HL-60 (cell line): ENCODE measurements at regions not wholly inside any gene's neighbourhood (a gene's known extent, or its start where the extent isn't known, plus 50 kb on each side); places are given as distances from the start of the nearest gene placed in this dataset.

Experiments
- DNase-seq, 2 experiments: peaks; one replicate each; pipeline ENCODE4 v3.0.0-alpha.2; 2010 to 2020; ENCODE audit warnings: low read depth in 1 of 2, low spot score in 1 of 2
- H3K27ac ChIP-seq: fragments of 250-450 bp; sonication (Bioruptor Pico); replicated peaks from 2 replicates; pipeline ENCODE4 v1.5.1; 2020; ENCODE audit warnings: mild to moderate bottlenecking, moderate library complexity
- H3K27me3 ChIP-seq: fragments of 250-450 bp; sonication (Bioruptor Pico); 2 replicates; pipeline ENCODE4 v1.5.1; 2021; ENCODE audit warnings: mild to moderate bottlenecking, moderate library complexity; ENCODE audit not compliant: insufficient read depth, poor library complexity, severe bottlenecking
- H3K4me3 ChIP-seq: replicated peaks from 2 replicates; pipeline ENCODE4 v1.5.1; 2011; ENCODE audit warnings: mild to moderate bottlenecking, control low read depth, low read length; ENCODE audit not compliant: insufficient read depth
- CTCF ChIP-seq: IDR thresholded peaks from one replicate; pipeline ENCODE4 v1.5.1; 2011; ENCODE audit warnings: low read length, control low read depth, inconsistent platforms; ENCODE audit not compliant: insufficient read depth
- GABPA ChIP-seq: IDR thresholded peaks from 2 replicates; pipeline ENCODE4 v1.6.1; 2012; ENCODE audit warnings: low read depth
- POLR2AphosphoS5 ChIP-seq: IDR thresholded peaks from 2 replicates; pipeline ENCODE4 v1.6.1; 2012; ENCODE audit warnings: low read depth
- REST ChIP-seq: IDR thresholded peaks from 2 replicates; pipeline ENCODE4 v1.6.1; 2012; ENCODE audit warnings: low read depth; ENCODE audit not compliant: insufficient replicate concordance
- SPI1 ChIP-seq: IDR thresholded peaks from 2 replicates; pipeline ENCODE4 v1.6.1; 2012; ENCODE audit warnings: low read depth, mild to moderate bottlenecking, borderline replicate concordance

DNA sequence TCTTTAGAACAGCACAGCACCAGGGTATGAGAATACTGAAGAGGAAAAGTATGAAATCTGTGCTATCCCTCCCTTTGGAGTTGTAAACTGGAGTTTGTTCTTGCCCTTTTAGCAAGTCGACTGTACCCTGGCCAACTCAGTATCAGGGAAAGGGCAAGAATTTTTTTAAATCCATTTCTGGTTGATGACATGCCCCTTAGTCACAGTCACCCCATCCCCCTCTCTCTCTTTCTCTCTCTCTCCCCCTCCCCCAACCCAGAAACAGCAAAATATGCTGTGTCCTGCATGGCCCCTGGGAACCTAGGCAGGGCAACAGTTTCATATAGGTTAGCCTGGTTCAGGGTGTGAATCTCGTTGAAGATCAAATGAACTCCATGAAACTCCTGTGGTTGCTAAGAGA is 177.7 kb upstream of the ADO start:
- no peaks in the 10 kb centered on the region for H3K27me3 ChIP-seq
- no peak overlapping the region for H3K4me3 ChIP-seq
- TF ChIP-seq SPI1 (no peak), POLR2AphosphoS5 (no peak), CTCF (no peak), GABPA (no peak), REST (no peak)
- DNase-seq: no peak
- no peak overlapping the region for H3K27ac ChIP-seq

GRCh38 chr10:62627983-62628382 is 176.5 kb upstream of the ADO start:
- Histone ChIP-seq H3K4me3 (no peak overlapping the region), H3K27me3 (no peaks in the 10 kb centered on the region), H3K27ac (no peak overlapping the region)
- DNase-seq: no peak
- TF ChIP-seq REST (no peak), SPI1 (no peak), GABPA (no peak), POLR2AphosphoS5 (no peak), CTCF (no peak)

DNA sequence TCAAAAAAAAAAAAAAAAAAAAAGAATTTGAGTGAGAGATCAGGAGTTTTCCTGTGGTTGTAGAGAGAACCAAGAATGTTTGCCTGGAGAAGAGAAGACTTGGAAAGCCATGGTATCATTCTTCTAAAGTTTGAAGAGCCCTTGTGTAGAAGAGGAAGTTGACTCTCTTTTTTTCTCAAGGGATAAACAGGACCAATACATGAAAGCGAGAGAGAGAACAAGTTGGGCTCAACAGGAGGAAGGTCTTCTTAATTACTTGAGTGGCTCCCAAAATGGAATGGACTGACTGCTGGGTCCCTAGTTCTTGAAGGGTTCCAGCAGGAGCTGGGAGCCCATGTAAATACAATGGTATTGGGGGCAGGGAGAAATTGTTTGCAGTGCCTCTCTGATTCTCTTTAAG is 173.3 kb upstream of the ADO start:
- DNase-seq: no peak
- TF ChIP-seq REST (no peak), SPI1 (no peak), CTCF (no peak), POLR2AphosphoS5 (no peak), GABPA (no peak)
- no peaks in the 10 kb centered on the region for H3K27me3 ChIP-seq
- no peak overlapping the region for H3K27ac ChIP-seq
- H3K4me3 ChIP-seq: no peak overlapping the region
